ENCODE measurements at regions not wholly inside any gene's neighbourhood (a gene's known extent, or its start where the extent isn't known, plus 50 kb on each side); places are given as distances from the start of the nearest gene placed in this dataset.

- Histone ChIP-seq H3K9me3 (ENCODE audit: low read length) (no peaks in the 10 kb centered on the region), H3K4me3 (ENCODE audit: low read length) (no peak overlapping the region), H3K79me2 (replicated peaks; ENCODE audit: insufficient read depth, low read length) (no peaks in the 10 kb centered on the region), H3K36me3 (ENCODE audit: insufficient read depth, low read length) (no peaks in the 10 kb centered on the region), H3K27ac (ENCODE audit: low read length) (no peak overlapping the region), H2AFZ (ENCODE audit: low read depth, low read length) (no peak overlapping the region), H3K4me2 (ENCODE audit: low read length) (no peak overlapping the region), H3F3A (ENCODE audit: insufficient read depth, low read length, poor library complexity, severe bottlenecking) (no peaks in the 10 kb centered on the region), H4K20me1 (ENCODE audit: insufficient read depth) (no peaks in the 10 kb centered on the region), H3K9me2 (ENCODE audit: insufficient read depth, low read length) (no peaks in the 10 kb centered on the region), H3K9ac (ENCODE audit: low read length) (no peak overlapping the region), H3K27me3 (ENCODE audit: insufficient read depth, low read depth, low read length) (no peaks in the 10 kb centered on the region)
- TF ChIP-seq EP300 (conservative IDR thresholded peaks at IDR 0.05; ENCODE audit: poor library complexity, severe bottlenecking) (no peak), TAF1 (IDR thresholded peaks at IDR 0.05; ENCODE audit: low read depth) (no peak), RAD21 (conservative IDR thresholded peaks at IDR 0.05) (no peak)
Observed at GRCh38 chr1:30256911-30257310, 466.5 kb downstream of the MATN1 start.

GRCh38 chr1:30255111-30255724, 468.2 kb downstream of the MATN1 start:
- H3F3A ChIP-seq (ENCODE audit: insufficient read depth, low read length, poor library complexity, severe bottlenecking): no peaks in the 10 kb centered on the region
- no peak overlapping the region for H3K27ac ChIP-seq (ENCODE audit: low read length)
- TF ChIP-seq TAF1 (IDR thresholded peaks at IDR 0.05; ENCODE audit: low read depth) (no peak), EP300 (conservative IDR thresholded peaks at IDR 0.05; ENCODE audit: poor library complexity, severe bottlenecking) (no peak), SMC3 (conservative IDR thresholded peaks at IDR 0.05; ENCODE audit: poor library complexity) (no peak), POLR2AphosphoS5 (IDR thresholded peaks at IDR 0.05) (no peak), REST (IDR thresholded peaks at IDR 0.05; ENCODE audit: borderline replicate concordance) (no peak), MXI1 (conservative IDR thresholded peaks at IDR 0.05; ENCODE audit: poor library complexity, severe bottlenecking) (no peak), CTCF (IDR thresholded peaks at IDR 0.05; ENCODE audit: poor library complexity, severe bottlenecking) (no peak), EZH2 (IDR thresholded peaks at IDR 0.05; ENCODE audit: borderline replicate concordance, insufficient read depth, low read length, poor library complexity, severe bottlenecking) (no peak), RAD21 (conservative IDR thresholded peaks at IDR 0.05) (no peak)
- H3K4me2 ChIP-seq (ENCODE audit: low read length): no peak overlapping the region
- H3K79me2 ChIP-seq (replicated peaks; ENCODE audit: insufficient read depth, low read length): no peaks in the 10 kb centered on the region
- H2AFZ ChIP-seq (ENCODE audit: low read depth, low read length): no peak overlapping the region
- H3K36me3 ChIP-seq (ENCODE audit: insufficient read depth, low read length): no peaks in the 10 kb centered on the region
- no peaks in the 10 kb centered on the region for H3K27me3 ChIP-seq (ENCODE audit: insufficient read depth, low read depth, low read length)
- H3K9ac ChIP-seq (ENCODE audit: low read length): no peak overlapping the region
- no peaks in the 10 kb centered on the region for H3K9me2 ChIP-seq (ENCODE audit: insufficient read depth, low read length)
- no peaks in the 10 kb centered on the region for H4K20me1 ChIP-seq (ENCODE audit: insufficient read depth)
- no peaks in the 10 kb centered on the region for H3K9me3 ChIP-seq (ENCODE audit: low read length)
- no peak overlapping the region for H3K4me3 ChIP-seq (ENCODE audit: low read length)

Data from neural cell (in vitro differentiated cells).